ENCODE measurements at regions not wholly inside any gene's neighbourhood (a gene's known extent, or its start where the extent isn't known, plus 50 kb on each side); places are given as distances from the start of the nearest gene placed in this dataset.

DNA sequence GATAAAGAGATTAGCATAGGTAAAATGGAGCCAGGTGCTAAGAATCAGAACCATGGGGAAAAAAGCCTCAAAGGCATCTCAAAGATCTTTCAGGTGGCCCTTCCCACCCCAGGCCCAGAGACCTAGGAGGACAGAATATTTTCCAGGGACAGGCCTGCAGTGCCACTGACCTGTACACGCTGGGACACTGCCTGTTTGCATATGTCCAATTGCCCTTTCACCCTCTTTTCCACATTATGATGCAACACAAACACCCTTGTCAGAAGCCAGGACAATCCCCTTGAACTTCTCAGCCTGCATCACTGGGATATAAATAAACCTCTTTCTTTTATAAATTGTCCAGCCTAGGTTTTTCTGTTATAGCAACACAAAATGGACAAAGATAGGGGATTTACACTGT lies 419.1 kb downstream of the TRIB2 start:
- TF ChIP-seq EP300 (IDR thresholded peaks at IDR 0.05; ENCODE audit: borderline replicate concordance) (no peak), NFIC (IDR thresholded peaks at IDR 0.05) (no peak), CREB1 (IDR thresholded peaks at IDR 0.05; ENCODE audit: low read depth) (no peak), FOXM1 (IDR thresholded peaks at IDR 0.05; ENCODE audit: borderline replicate concordance, low read depth) (no peak)
- TF ChIP-seq, protein P1, sequence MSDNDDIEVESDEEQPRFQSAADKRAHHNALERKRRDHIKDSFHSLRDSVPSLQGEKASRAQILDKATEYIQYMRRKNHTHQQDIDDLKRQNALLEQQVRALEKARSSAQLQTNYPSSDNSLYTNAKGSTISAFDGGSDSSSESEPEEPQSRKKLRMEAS (IDR thresholded peaks at IDR 0.05) = no peak

DNA sequence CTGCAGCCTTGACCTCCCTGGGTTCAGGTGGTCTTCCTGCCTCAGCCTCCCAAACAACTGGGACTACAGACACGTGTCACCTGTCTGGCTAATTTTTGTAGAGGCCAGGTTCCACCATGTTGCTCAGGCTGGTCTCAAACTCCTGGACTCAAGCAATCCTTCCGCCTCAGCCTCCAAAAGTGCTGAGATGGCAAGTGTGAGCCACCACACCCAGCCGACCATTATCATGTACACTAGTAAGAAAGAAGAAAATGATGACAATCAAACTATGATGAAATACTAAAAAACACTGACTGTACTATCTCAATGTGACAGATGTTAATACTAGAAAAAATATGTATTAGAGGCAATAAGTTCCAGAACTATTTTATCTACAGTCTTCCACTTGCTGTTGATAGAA lies 420.9 kb downstream of the TRIB2 start:
- TF ChIP-seq CEBPB (IDR thresholded peaks at IDR 0.05) = no peak
- no peak for TF ChIP-seq EGR1 (IDR thresholded peaks at IDR 0.05)
- TF ChIP-seq ZBTB7A (IDR thresholded peaks at IDR 0.05; ENCODE audit: low read depth) = no peak
- no peak for TF ChIP-seq YY1 (IDR thresholded peaks at IDR 0.05; ENCODE audit: low read depth)
- TF ChIP-seq, protein P1 (IDR thresholded peaks at IDR 0.05) = no peak
- TF ChIP-seq TCF12 (IDR thresholded peaks at IDR 0.05; ENCODE audit: low read depth) = no peak
- no peak for TF ChIP-seq NFIC (IDR thresholded peaks at IDR 0.05)
- TF ChIP-seq RAD21 (IDR thresholded peaks at IDR 0.05; ENCODE audit: low read depth) = no peak
- TF ChIP-seq, protein P2, sequence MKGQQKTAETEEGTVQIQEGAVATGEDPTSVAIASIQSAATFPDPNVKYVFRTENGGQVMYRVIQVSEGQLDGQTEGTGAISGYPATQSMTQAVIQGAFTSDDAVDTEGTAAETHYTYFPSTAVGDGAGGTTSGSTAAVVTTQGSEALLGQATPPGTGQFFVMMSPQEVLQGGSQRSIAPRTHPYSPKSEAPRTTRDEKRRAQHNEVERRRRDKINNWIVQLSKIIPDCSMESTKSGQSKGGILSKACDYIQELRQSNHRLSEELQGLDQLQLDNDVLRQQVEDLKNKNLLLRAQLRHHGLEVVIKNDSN (IDR thresholded peaks at IDR 0.05) = no peak
- no peak for TF ChIP-seq TAF1 (IDR thresholded peaks at IDR 0.05; ENCODE audit: low read depth)
- TF ChIP-seq, protein P3, sequence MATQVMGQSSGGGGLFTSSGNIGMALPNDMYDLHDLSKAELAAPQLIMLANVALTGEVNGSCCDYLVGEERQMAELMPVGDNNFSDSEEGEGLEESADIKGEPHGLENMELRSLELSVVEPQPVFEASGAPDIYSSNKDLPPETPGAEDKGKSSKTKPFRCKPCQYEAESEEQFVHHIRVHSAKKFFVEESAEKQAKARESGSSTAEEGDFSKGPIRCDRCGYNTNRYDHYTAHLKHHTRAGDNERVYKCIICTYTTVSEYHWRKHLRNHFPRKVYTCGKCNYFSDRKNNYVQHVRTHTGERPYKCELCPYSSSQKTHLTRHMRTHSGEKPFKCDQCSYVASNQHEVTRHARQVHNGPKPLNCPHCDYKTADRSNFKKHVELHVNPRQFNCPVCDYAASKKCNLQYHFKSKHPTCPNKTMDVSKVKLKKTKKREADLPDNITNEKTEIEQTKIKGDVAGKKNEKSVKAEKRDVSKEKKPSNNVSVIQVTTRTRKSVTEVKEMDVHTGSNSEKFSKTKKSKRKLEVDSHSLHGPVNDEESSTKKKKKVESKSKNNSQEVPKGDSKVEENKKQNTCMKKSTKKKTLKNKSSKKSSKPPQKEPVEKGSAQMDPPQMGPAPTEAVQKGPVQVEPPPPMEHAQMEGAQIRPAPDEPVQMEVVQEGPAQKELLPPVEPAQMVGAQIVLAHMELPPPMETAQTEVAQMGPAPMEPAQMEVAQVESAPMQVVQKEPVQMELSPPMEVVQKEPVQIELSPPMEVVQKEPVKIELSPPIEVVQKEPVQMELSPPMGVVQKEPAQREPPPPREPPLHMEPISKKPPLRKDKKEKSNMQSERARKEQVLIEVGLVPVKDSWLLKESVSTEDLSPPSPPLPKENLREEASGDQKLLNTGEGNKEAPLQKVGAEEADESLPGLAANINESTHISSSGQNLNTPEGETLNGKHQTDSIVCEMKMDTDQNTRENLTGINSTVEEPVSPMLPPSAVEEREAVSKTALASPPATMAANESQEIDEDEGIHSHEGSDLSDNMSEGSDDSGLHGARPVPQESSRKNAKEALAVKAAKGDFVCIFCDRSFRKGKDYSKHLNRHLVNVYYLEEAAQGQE (IDR thresholded peaks at IDR 0.05; ENCODE audit: low read depth) = no peak

DNA sequence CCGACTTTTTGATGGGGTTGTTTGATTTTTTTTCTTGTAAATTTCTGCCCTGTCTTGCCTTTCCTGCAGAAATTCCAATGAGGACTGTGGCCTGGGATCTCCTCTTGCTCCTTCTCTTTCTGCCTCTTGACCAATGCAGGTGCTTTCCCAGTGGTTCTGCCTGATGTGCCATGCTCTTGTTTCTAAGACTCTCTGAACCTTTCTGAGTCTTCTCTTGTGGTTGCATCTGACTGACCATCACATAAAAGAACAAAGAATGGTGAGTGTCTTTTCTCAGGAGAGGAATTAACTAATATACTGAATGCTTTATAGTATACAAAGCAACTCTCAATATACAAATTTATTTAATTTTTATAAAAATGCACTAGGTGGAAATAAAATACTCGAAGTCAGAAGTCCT lies 424.6 kb downstream of the TRIB2 start:
- no peak for TF ChIP-seq NFIC (IDR thresholded peaks at IDR 0.05)

DNA sequence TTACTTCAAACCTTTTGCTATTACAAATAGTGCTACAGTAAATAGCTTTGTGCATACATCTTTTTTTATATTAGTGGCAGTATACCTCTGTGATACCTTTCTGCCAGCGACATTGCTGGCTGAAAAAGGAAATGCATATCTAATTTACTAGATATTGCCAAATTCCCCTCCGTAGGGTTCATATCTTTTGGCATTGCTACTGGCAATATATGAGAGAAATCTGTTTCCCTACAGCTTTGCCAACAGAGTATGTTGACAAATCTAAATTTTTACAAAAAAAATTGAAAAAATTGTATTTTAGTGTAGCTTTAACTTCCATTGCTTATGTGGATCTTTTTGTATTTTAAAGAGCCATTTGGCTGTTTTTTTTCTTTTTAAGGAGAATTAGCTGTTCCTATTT lies 426.7 kb downstream of the TRIB2 start:
- no peak for TF ChIP-seq YY1 (IDR thresholded peaks at IDR 0.05; ENCODE audit: low read depth)
- TF ChIP-seq EP300 (IDR thresholded peaks at IDR 0.05; ENCODE audit: borderline replicate concordance) = no peak
- no peak for TF ChIP-seq CREB1 (IDR thresholded peaks at IDR 0.05; ENCODE audit: low read depth)
- TF ChIP-seq, protein P3 (IDR thresholded peaks at IDR 0.05; ENCODE audit: low read depth) = no peak
- no peak for TF ChIP-seq TEAD4 (IDR thresholded peaks at IDR 0.05)
- TF ChIP-seq FOXM1 (IDR thresholded peaks at IDR 0.05; ENCODE audit: borderline replicate concordance, low read depth) = no peak
- no peak for TF ChIP-seq TCF12 (IDR thresholded peaks at IDR 0.05; ENCODE audit: low read depth)
- TF ChIP-seq CEBPB (IDR thresholded peaks at IDR 0.05) = no peak
- TF ChIP-seq RAD21 (IDR thresholded peaks at IDR 0.05; ENCODE audit: low read depth) = no peak
- no peak for TF ChIP-seq ZBTB7A (IDR thresholded peaks at IDR 0.05; ENCODE audit: low read depth)
- TF ChIP-seq, protein P2 (IDR thresholded peaks at IDR 0.05) = no peak

DNA sequence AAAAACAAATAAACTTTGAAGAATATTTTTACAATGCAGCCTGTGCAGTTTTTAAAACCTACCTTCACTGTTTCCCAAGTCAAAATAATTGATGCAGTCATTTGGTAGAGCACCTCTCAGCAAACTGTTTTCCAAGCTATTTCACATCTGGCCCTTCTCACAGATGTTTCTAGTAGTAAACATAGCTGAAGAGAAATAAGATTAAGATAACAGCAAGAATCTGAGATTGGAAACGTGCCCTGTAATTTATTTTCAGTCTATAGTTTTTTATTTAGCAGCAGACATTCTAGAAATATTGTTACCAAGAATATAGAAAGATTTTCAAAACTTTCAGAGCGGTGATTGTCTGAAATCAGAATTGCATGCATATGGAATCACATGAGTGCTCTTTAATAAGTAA lies 440.2 kb downstream of the TRIB2 start:
- TF ChIP-seq FOXM1 (IDR thresholded peaks at IDR 0.05; ENCODE audit: borderline replicate concordance, low read depth) = no peak
- TF ChIP-seq TAF1 (IDR thresholded peaks at IDR 0.05; ENCODE audit: low read depth) = no peak
- no peak for TF ChIP-seq CEBPB (IDR thresholded peaks at IDR 0.05)
- TF ChIP-seq RAD21 (IDR thresholded peaks at IDR 0.05; ENCODE audit: low read depth) = no peak
- no peak for TF ChIP-seq EP300 (IDR thresholded peaks at IDR 0.05; ENCODE audit: borderline replicate concordance)
- no peak for TF ChIP-seq YY1 (IDR thresholded peaks at IDR 0.05; ENCODE audit: low read depth)

DNA sequence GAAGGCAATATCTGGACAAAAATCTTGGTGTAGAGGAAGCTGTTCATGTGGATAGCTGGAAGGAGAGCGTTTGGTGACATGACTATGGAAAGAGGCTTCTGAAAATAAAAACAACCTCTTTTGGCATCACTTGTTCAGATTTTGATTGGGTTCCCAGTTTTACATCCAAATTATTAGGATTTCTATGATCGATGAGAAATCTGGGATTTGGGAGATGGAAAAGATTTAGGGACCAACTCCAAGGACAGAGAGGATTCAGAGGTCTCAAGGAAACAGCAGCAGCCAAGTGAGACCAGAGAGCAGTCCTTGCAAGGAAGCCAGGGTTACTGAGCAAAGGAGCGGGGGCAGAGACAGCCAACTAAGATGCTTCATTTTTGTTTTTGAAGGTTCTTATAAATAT lies 441.7 kb downstream of the TRIB2 start:
- TF ChIP-seq CEBPB (IDR thresholded peaks at IDR 0.05) (no peak), TEAD4 (IDR thresholded peaks at IDR 0.05) (no peak), ZBTB7A (IDR thresholded peaks at IDR 0.05; ENCODE audit: low read depth) (no peak), NFIC (IDR thresholded peaks at IDR 0.05) (no peak), RAD21 (IDR thresholded peaks at IDR 0.05; ENCODE audit: low read depth) (no peak), YY1 (IDR thresholded peaks at IDR 0.05; ENCODE audit: low read depth) (no peak), FOXM1 (IDR thresholded peaks at IDR 0.05; ENCODE audit: borderline replicate concordance, low read depth) (no peak), EP300 (IDR thresholded peaks at IDR 0.05; ENCODE audit: borderline replicate concordance) (no peak), TAF1 (IDR thresholded peaks at IDR 0.05; ENCODE audit: low read depth) (no peak), TCF12 (IDR thresholded peaks at IDR 0.05; ENCODE audit: low read depth) (no peak)
- TF ChIP-seq, protein P2 (IDR thresholded peaks at IDR 0.05) = no peak
- TF ChIP-seq, protein P1 (IDR thresholded peaks at IDR 0.05) = no peak

Measured in Ishikawa (cell line).